DOHH2 (cell line): ENCODE measurements at regions not wholly inside any gene's neighbourhood (a gene's known extent, or its start where the extent isn't known, plus 50 kb on each side); places are given as distances from the start of the nearest gene placed in this dataset.

Experiments used
- CTCF ChIP-seq: fragments of 200-600 bp; sonication (generic); IDR thresholded peaks from one replicate; pipeline ENCODE4 v1.5.1; 2014; ENCODE audit warnings: antibody characterized with exemption, mild to moderate bottlenecking, low read depth, low read length; ENCODE audit not compliant: poor library complexity, severe bottlenecking
- EZH2phosphoT487 ChIP-seq: fragments of 200-600 bp; sonication (generic); IDR thresholded peaks from 2 replicates; pipeline ENCODE4 v1.6.1; 2017; ENCODE audit warnings: borderline replicate concordance, mild to moderate bottlenecking, antibody characterized with exemption, low read length, moderate library complexity, mixed read lengths

- TF ChIP-seq CTCF (no peak), EZH2phosphoT487 (no peak)
Observed at GRCh38 chr2:5751873-5752482, 59.8 kb downstream of the SOX11 start.
